Ovary (tissue), 7 donors: ENCODE measurements at regions not wholly inside any gene's neighbourhood (a gene's known extent, or its start where the extent isn't known, plus 50 kb on each side); places are given as distances from the start of the nearest gene placed in this dataset.
"Not testable (repeated sequence)": the region's sequence is repeated elsewhere in the genome, so short reads cannot be mapped to it uniquely, and the experiment has no call there.

Experiments used
- DNase-seq, 5 donors: peaks; one replicate each; pipeline ENCODE4 v3.0.0-alpha.2; 2019 to 2020
- H3K27ac ChIP-seq, 2 donors: fragments of 200-600 bp; one replicate each; pipeline versions ENCODE4 v1.5.1 to v1.8.0; 2019 to 2022
- H3K27me3 ChIP-seq: fragments of 200-600 bp; one replicate; pipeline ENCODE4 v1.8.0; 2022
- H3K36me3 ChIP-seq: fragments of 200-600 bp; sonication (generic); one replicate; pipeline ENCODE4 v1.5.1; 2019
- H3K4me1 ChIP-seq: one replicate; pipeline ENCODE4 v1.8.1; 2013; ENCODE audit warnings: mild to moderate bottlenecking, moderate library complexity; ENCODE audit not compliant: insufficient read depth
- H3K4me3 ChIP-seq: fragments of 200-600 bp; sonication (generic); one replicate; pipeline ENCODE4 v1.5.1; 2017
- H3K9me3 ChIP-seq, 2 donors: fragments of 200-600 bp in 1 of 2; sonication (generic) in 1 of 2; one replicate each; pipeline versions ENCODE4 v1.5.1 to v1.8.1; 2013 to 2019; ENCODE audit warnings: mild to moderate bottlenecking in 1 of 2, moderate library complexity in 1 of 2
- CTCF ChIP-seq, 3 donors: fragments of 450-650 bp in 2 of 3; fragments of 200-600 bp in 1 of 3; IDR thresholded peaks; one replicate each; pipeline versions ENCODE4 v1.5.1 to v1.8.0; 2016 to 2022; ENCODE audit warnings: antibody characterized with exemption in 3 of 3, mild to moderate bottlenecking in 1 of 3
- EP300 ChIP-seq: sonication (generic); formaldehyde crosslinking; IDR thresholded peaks from one replicate; pipeline ENCODE4 v1.6.1; 2017; ENCODE audit warnings: antibody characterized with exemption
- POLR2A ChIP-seq: fragments of 450-650 bp; IDR thresholded peaks from one replicate; pipeline ENCODE4 v1.6.1; 2017; ENCODE audit warnings: antibody characterized with exemption, mild to moderate bottlenecking, moderate library complexity
- WGBS, 3 donors: extraction: QIAGEN DNeasy Blood & Tissue Kit in 1 of 3; methylation state at CpG; one replicate each; pipeline versions ENCODE4 v1.1.5 to v1.1.7; 2013 to 2017; 5-methylcytosine and 5-hydroxymethylcytosine counted together
- intact Hi-C, 4 donors: fragments of 100-400 bp; cut with DNase I; formaldehyde crosslinking; loops; one replicate each; pipeline versions ENCODE4 v1.11.0 to v1.15.1; 2022 to 2023
- donor health status: DM: no; HTN: no; CAD: no; lungs with moderate emphysema.
- donor health status: DM: no; HTN: no; CAD: no.
- donor health status: Bipolar disorder and iron deficiency.
- donor health status: DM: no; HTN: no; CAD: no.
- donor health status: DM: yes; HTN: yes; CAD: no.

DNA sequence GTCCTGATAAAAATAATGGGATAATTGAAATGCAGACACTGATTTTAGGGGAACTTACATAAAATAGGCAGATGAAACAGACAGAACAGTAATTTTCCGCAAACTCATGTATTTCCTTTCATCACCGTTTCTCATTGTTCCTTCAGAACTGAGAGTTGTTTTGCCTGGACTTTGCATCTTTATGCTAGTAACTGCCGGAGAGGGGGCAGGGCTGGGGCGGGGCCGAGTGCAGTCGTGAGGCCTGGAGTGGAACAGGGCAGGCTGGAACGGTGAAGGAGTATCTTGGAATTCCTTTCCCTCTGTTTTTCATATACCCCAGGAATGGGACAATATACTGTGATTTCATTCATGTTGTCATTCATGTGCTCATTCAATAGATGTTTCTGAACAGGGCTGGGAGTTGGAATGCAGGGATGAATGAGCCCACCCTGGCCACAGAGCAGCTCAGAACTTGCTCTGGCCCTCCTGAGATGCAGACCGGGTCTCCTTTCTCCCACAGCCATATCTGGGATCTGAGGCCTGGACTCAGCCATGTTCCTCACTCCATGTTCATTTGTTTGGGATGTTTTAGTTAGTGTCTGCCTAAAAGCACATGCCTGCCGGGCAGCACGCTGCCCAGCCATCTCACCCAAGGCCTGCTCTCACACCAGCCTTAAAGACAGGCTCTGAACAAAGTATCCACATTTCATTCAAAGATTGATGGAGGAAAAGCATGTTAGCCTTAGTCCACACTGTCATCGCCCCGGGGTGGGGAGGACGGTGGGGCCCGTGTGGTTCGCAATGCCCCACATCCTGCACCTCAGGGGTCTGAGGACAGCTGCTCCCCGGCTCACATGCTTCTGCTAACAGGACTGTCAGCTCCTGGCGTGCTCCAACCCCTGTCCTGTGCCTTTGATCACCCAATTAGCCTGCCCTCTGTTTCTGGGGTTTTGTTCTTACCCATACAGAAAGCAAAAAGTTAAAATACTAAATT is 92.9 kb downstream of the SOX1 start:
- H3K4me1 ChIP-seq = no peaks in the 10 kb centered on the region
- no peaks in the 10 kb centered on the region for H3K27me3 ChIP-seq
- 51 to 61% (median 61%) methylated on average over 17 of the region's 17 CpGs for WGBS, 3 donors
- H3K4me3 ChIP-seq = no peak overlapping the region
- H3K36me3 ChIP-seq = no peaks in the 10 kb centered on the region
- TF ChIP-seq CTCF (IDR thresholded peaks at IDR 0.05) (no peak), POLR2A (no peak), EP300 (no peak)
- no peaks in the 10 kb centered on the region for H3K9me3 ChIP-seq
- DNase-seq = no peak
- H3K27ac ChIP-seq = no peak overlapping the region
- intact Hi-C loops = no loop called here

DNA sequence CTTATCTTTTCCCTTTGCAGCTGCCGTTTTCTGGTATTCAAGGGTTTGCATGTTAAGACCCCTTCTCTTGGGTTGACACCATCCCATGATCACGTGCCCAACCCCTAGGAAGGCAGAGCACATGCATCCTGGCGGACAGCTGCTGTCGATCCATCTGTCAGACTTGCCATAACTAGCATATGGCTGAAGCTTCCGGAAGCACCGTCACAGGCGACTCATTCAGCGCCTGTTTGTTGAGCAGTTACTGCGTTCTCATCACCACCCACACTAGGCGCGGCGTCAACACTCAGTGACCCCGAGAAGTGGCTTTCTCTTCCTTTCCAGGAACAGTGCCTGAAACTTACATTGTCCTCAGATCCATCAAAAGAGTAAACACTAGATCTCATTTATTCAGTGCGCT is 93.6 kb downstream of the SOX1 start:
- WGBS, 3 donors = 80 to 88% (median 83%) methylated on average over 14 of the region's 14 CpGs
- no peaks in the 10 kb centered on the region for H3K27me3 ChIP-seq
- H3K36me3 ChIP-seq = no peaks in the 10 kb centered on the region
- intact Hi-C loops = no loop called here
- H3K4me1 ChIP-seq = no peaks in the 10 kb centered on the region
- no peak overlapping the region for H3K27ac ChIP-seq
- DNase-seq = no peak
- no peak for TF ChIP-seq EP300
- no peak for TF ChIP-seq POLR2A
- no peak for TF ChIP-seq CTCF (IDR thresholded peaks at IDR 0.05)
- no peak overlapping the region for H3K4me3 ChIP-seq
- no peaks in the 10 kb centered on the region for H3K9me3 ChIP-seq

GRCh38 chr13:112161521-112162301 is 94.8 kb downstream of the SOX1 start:
- 18 to 34% (median 18%) methylated on average over 21 of the region's 21 CpGs for WGBS, 3 donors
- Histone ChIP-seq H3K4me3 (no peak overlapping the region), H3K9me3 (peaks cover 0 to 5% of the 10 kb centered on the region in 2 donors), H3K4me1 (no peaks in the 10 kb centered on the region), H3K27me3 (no peaks in the 10 kb centered on the region), H3K27ac (no peak overlapping the region), H3K36me3 (no peaks in the 10 kb centered on the region)
- no peak for DNase-seq
- intact Hi-C loops = no loop called here
- TF ChIP-seq CTCF (IDR thresholded peaks at IDR 0.05) (no peak), EP300 (no peak), POLR2A (no peak)

GRCh38 chr13:112163691-112164660 is 97.0 kb downstream of the SOX1 start:
- H3K36me3 ChIP-seq, intact Hi-C loops, DNase-seq, H3K27ac ChIP-seq, H3K9me3 ChIP-seq, H3K4me1 ChIP-seq, H3K27me3 ChIP-seq, H3K4me3 ChIP-seq: not testable (repeated sequence)
- 94 to 96% (median 95%) methylated on average over 91 to 97 of the region's 97 CpGs for WGBS, 3 donors
